ENCODE measurements at regions not wholly inside any gene's neighbourhood (a gene's known extent, or its start where the extent isn't known, plus 50 kb on each side); places are given as distances from the start of the nearest gene placed in this dataset.

DNA sequence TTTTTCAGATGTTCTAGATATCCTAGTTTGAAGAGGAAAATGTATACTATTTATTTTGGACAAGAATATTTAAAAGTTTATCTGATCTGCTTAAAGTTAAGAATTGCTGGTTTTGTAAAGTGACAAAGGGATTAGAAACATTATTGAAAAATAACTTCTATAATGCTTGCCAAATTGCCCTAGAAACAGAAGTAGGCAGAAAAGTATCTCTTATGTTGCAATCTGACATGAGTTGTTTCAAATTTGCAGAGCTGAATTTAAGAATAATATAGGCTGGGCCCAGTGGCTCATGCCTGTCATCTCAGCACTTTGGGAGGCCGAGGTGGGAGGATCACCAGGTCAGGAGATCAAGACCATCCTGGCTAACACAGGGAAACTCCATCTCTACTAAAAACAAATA, 777.1 kb downstream of the LIG4 start:
- TF ChIP-seq, protein P1, sequence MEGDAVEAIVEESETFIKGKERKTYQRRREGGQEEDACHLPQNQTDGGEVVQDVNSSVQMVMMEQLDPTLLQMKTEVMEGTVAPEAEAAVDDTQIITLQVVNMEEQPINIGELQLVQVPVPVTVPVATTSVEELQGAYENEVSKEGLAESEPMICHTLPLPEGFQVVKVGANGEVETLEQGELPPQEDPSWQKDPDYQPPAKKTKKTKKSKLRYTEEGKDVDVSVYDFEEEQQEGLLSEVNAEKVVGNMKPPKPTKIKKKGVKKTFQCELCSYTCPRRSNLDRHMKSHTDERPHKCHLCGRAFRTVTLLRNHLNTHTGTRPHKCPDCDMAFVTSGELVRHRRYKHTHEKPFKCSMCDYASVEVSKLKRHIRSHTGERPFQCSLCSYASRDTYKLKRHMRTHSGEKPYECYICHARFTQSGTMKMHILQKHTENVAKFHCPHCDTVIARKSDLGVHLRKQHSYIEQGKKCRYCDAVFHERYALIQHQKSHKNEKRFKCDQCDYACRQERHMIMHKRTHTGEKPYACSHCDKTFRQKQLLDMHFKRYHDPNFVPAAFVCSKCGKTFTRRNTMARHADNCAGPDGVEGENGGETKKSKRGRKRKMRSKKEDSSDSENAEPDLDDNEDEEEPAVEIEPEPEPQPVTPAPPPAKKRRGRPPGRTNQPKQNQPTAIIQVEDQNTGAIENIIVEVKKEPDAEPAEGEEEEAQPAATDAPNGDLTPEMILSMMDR (IDR thresholded peaks at IDR 0.05), result no peak
- no peak for TF ChIP-seq EP300 (IDR thresholded peaks at IDR 0.05; ENCODE audit: borderline replicate concordance in 1 of 2, low read depth in 1 of 2, low read length in 1 of 2)
- TF ChIP-seq JUND (IDR thresholded peaks at IDR 0.05), result no peak
- TF ChIP-seq, protein P2, sequence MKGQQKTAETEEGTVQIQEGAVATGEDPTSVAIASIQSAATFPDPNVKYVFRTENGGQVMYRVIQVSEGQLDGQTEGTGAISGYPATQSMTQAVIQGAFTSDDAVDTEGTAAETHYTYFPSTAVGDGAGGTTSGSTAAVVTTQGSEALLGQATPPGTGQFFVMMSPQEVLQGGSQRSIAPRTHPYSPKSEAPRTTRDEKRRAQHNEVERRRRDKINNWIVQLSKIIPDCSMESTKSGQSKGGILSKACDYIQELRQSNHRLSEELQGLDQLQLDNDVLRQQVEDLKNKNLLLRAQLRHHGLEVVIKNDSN (IDR thresholded peaks at IDR 0.05; ENCODE audit: borderline replicate concordance, low read depth), result no peak
- TF ChIP-seq, protein P3, sequence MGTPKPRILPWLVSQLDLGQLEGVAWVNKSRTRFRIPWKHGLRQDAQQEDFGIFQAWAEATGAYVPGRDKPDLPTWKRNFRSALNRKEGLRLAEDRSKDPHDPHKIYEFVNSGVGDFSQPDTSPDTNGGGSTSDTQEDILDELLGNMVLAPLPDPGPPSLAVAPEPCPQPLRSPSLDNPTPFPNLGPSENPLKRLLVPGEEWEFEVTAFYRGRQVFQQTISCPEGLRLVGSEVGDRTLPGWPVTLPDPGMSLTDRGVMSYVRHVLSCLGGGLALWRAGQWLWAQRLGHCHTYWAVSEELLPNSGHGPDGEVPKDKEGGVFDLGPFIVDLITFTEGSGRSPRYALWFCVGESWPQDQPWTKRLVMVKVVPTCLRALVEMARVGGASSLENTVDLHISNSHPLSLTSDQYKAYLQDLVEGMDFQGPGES (IDR thresholded peaks at IDR 0.05; ENCODE audit: low read depth, low read length), result no peak
- TF ChIP-seq POLR2AphosphoS5 (IDR thresholded peaks at IDR 0.05; ENCODE audit: low read depth, low read length), result no peak
- no peak for TF ChIP-seq EZH2phosphoT487 (IDR thresholded peaks at IDR 0.05; ENCODE audit: borderline replicate concordance, low read depth)
- TF ChIP-seq ELF1 (IDR thresholded peaks at IDR 0.05), result no peak
- TF ChIP-seq SMC3 (IDR thresholded peaks at IDR 0.05; ENCODE audit: low read depth, low read length), result no peak
- TF ChIP-seq TCF12 (IDR thresholded peaks at IDR 0.05), result no peak
- TF ChIP-seq FOXM1 (IDR thresholded peaks at IDR 0.05; ENCODE audit: low read depth), result no peak
- no peak for TF ChIP-seq CHD2 (IDR thresholded peaks at IDR 0.05; ENCODE audit: low read length, partially characterized antibody)
- TF ChIP-seq, protein P4, sequence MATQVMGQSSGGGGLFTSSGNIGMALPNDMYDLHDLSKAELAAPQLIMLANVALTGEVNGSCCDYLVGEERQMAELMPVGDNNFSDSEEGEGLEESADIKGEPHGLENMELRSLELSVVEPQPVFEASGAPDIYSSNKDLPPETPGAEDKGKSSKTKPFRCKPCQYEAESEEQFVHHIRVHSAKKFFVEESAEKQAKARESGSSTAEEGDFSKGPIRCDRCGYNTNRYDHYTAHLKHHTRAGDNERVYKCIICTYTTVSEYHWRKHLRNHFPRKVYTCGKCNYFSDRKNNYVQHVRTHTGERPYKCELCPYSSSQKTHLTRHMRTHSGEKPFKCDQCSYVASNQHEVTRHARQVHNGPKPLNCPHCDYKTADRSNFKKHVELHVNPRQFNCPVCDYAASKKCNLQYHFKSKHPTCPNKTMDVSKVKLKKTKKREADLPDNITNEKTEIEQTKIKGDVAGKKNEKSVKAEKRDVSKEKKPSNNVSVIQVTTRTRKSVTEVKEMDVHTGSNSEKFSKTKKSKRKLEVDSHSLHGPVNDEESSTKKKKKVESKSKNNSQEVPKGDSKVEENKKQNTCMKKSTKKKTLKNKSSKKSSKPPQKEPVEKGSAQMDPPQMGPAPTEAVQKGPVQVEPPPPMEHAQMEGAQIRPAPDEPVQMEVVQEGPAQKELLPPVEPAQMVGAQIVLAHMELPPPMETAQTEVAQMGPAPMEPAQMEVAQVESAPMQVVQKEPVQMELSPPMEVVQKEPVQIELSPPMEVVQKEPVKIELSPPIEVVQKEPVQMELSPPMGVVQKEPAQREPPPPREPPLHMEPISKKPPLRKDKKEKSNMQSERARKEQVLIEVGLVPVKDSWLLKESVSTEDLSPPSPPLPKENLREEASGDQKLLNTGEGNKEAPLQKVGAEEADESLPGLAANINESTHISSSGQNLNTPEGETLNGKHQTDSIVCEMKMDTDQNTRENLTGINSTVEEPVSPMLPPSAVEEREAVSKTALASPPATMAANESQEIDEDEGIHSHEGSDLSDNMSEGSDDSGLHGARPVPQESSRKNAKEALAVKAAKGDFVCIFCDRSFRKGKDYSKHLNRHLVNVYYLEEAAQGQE (IDR thresholded peaks at IDR 0.05; ENCODE audit: low read depth, low read length), result no peak
